Body of pancreas (tissue), 4 donors: ENCODE measurements at regions not wholly inside any gene's neighbourhood (a gene's known extent, or its start where the extent isn't known, plus 50 kb on each side); places are given as distances from the start of the nearest gene placed in this dataset.

ENCODE experiments used
- POLR2A ChIP-seq, 3 donors: fragments of 450-650 bp; IDR thresholded peaks; one replicate each; pipeline ENCODE4 v1.6.1; 2016; ENCODE audit warnings: antibody characterized with exemption in 3 of 3, mild to moderate bottlenecking in 2 of 3
- TF ChIP-seq, protein P1 (sequence below), 7 experiments: fragments of 450-650 bp in 4 of 7; fragments of 200-600 bp in 3 of 7; sonication (generic) in 3 of 7; IDR thresholded peaks; one replicate each; pipeline ENCODE4 v1.5.1; 2016 to 2019; ENCODE audit warnings: antibody characterized with exemption in 7 of 7

DNA sequence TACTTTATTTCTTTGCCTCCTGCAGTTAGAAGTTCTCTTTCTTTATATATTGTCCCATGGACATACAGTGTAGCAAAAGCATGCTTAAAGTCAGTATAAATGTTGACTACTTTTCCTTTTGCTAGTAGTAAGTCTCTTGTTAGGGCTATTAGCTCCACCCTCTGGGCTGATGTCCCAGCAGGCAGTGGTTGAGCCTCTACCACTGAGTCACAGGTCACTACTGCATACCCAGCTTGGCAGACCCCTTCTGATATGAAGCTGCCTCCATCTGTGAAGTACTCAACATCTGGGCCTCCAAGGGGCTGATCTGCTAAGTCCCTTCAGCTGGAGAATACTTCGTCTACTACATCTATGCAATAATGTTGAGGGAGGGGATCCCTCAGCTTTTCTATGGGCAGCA lies 61.0 kb upstream of the SLC35G4 start:
- TF ChIP-seq, protein P1, sequence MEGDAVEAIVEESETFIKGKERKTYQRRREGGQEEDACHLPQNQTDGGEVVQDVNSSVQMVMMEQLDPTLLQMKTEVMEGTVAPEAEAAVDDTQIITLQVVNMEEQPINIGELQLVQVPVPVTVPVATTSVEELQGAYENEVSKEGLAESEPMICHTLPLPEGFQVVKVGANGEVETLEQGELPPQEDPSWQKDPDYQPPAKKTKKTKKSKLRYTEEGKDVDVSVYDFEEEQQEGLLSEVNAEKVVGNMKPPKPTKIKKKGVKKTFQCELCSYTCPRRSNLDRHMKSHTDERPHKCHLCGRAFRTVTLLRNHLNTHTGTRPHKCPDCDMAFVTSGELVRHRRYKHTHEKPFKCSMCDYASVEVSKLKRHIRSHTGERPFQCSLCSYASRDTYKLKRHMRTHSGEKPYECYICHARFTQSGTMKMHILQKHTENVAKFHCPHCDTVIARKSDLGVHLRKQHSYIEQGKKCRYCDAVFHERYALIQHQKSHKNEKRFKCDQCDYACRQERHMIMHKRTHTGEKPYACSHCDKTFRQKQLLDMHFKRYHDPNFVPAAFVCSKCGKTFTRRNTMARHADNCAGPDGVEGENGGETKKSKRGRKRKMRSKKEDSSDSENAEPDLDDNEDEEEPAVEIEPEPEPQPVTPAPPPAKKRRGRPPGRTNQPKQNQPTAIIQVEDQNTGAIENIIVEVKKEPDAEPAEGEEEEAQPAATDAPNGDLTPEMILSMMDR (IDR thresholded peaks at IDR 0.05) = no peak
- TF ChIP-seq POLR2A (IDR thresholded peaks at IDR 0.05) = no peak
